Liver (tissue), 8 donors: ENCODE measurements at regions not wholly inside any gene's neighbourhood (a gene's known extent, or its start where the extent isn't known, plus 50 kb on each side); places are given as distances from the start of the nearest gene placed in this dataset.

ENCODE experiments used
- DNase-seq: peaks from one replicate; pipeline ENCODE4 v3.0.0-alpha.2; 2017; ENCODE audit warnings: low spot score
- H3K27ac ChIP-seq, 2 donors: one replicate each; pipeline ENCODE4 v1.7.0; 2013; ENCODE audit warnings: inconsistent platforms in 2 of 2, low read length in 2 of 2, control low read depth in 1 of 2, low read depth in 1 of 2, mild to moderate bottlenecking in 1 of 2
- H3K27me3 ChIP-seq, 4 donors: one replicate each; pipeline versions ENCODE4 v1.6.1 to v1.7.0; 2013; ENCODE audit warnings: low read length in 3 of 4, inconsistent platforms in 1 of 4, mild to moderate bottlenecking in 1 of 4, moderate library complexity in 1 of 4; ENCODE audit not compliant: control insufficient read depth in 4 of 4, insufficient read depth in 4 of 4
- H3K36me3 ChIP-seq, 4 donors: one replicate each; pipeline versions ENCODE4 v1.6.1 to v1.7.0; 2013; ENCODE audit warnings: low read length in 3 of 4, mild to moderate bottlenecking in 3 of 4, low read depth in 1 of 4, moderate library complexity in 1 of 4; ENCODE audit not compliant: control insufficient read depth in 4 of 4, insufficient read depth in 3 of 4
- H3K4me1 ChIP-seq, 4 donors: one replicate each; pipeline versions ENCODE4 v1.6.1 to v1.7.0; 2013; ENCODE audit warnings: low read length in 3 of 4, mild to moderate bottlenecking in 3 of 4, moderate library complexity in 1 of 4; ENCODE audit not compliant: control insufficient read depth in 4 of 4, insufficient read depth in 4 of 4
- H3K4me3 ChIP-seq, 3 donors: one replicate each; pipeline versions ENCODE4 v1.6.1 to v1.7.0; 2013; ENCODE audit warnings: low read length in 3 of 3, control low read depth in 1 of 3, low read depth in 1 of 3, mild to moderate bottlenecking in 1 of 3
- H3K9ac ChIP-seq, 2 donors: one replicate each; pipeline ENCODE4 v1.7.0; 2013; ENCODE audit warnings: low read length in 2 of 2, mild to moderate bottlenecking in 2 of 2, moderate library complexity in 2 of 2, control low read depth in 1 of 2, low read depth in 1 of 2
- H3K9me3 ChIP-seq, 4 donors: one replicate each; pipeline versions ENCODE4 v1.6.1 to v1.7.0; 2013; ENCODE audit warnings: low read length in 3 of 4; ENCODE audit not compliant: control insufficient read depth in 4 of 4
- ATF3 ChIP-seq: IDR thresholded peaks from 2 replicates; pipeline ENCODE4 v1.6.1; 2016; ENCODE audit warnings: antibody characterized with exemption
- CTCF ChIP-seq: fragments of 150-350 bp; IDR thresholded peaks from 2 replicates; pipeline ENCODE4 v1.5.1; 2017; ENCODE audit warnings: improper control_type of control experiment, low read depth, low read length; ENCODE audit not compliant: missing input control
- EGR1 ChIP-seq, 2 donors: IDR thresholded peaks; 2 replicates each; pipeline ENCODE4 v1.6.1; 2016 to 2018; ENCODE audit warnings: antibody characterized with exemption in 2 of 2, low read depth in 2 of 2
- FOXA1 ChIP-seq: IDR thresholded peaks from 2 replicates; pipeline ENCODE4 v1.6.1; 2016; ENCODE audit warnings: antibody characterized with exemption
- GABPA ChIP-seq, 2 donors: IDR thresholded peaks in 1 of 2; conservative IDR thresholded peaks in 1 of 2; 2 replicates each; pipeline ENCODE4 v1.6.1; 2016; ENCODE audit warnings: antibody characterized with exemption in 2 of 2, mild to moderate bottlenecking in 1 of 2, moderate library complexity in 1 of 2
- HNF4A ChIP-seq, 2 donors: conservative IDR thresholded peaks; 2 replicates each; pipeline ENCODE4 v1.6.1; 2016; ENCODE audit warnings: antibody characterized with exemption in 2 of 2, mild to moderate bottlenecking in 2 of 2
- HNF4G ChIP-seq: IDR thresholded peaks from 2 replicates; pipeline ENCODE4 v1.6.1; 2016; ENCODE audit warnings: antibody characterized with exemption
- JUND ChIP-seq, 2 donors: IDR thresholded peaks; 2 replicates each; pipeline ENCODE4 v1.6.1; 2016; ENCODE audit warnings: antibody characterized with exemption in 2 of 2
- NR2F2 ChIP-seq: IDR thresholded peaks from 2 replicates; pipeline ENCODE4 v1.6.1; 2016; ENCODE audit warnings: antibody characterized with exemption
- RAD21 ChIP-seq, 2 donors: IDR thresholded peaks; 2 replicates each; pipeline ENCODE4 v1.6.1; 2016; ENCODE audit warnings: antibody characterized with exemption in 2 of 2, mild to moderate bottlenecking in 2 of 2
- RXRA ChIP-seq, 2 donors: IDR thresholded peaks; 2 replicates each; pipeline ENCODE4 v1.6.1; 2017 to 2018; ENCODE audit warnings: antibody characterized with exemption in 2 of 2, mild to moderate bottlenecking in 1 of 2
- SP1 ChIP-seq: IDR thresholded peaks from 2 replicates; pipeline ENCODE4 v1.6.1; 2018; ENCODE audit warnings: antibody characterized with exemption, mild to moderate bottlenecking
- TAF1 ChIP-seq: conservative IDR thresholded peaks from 2 replicates; pipeline ENCODE4 v1.6.1; 2016; ENCODE audit warnings: antibody characterized with exemption, mild to moderate bottlenecking
- YY1 ChIP-seq: IDR thresholded peaks from 2 replicates; pipeline ENCODE4 v1.6.1; 2016; ENCODE audit warnings: antibody characterized with exemption, mild to moderate bottlenecking
- WGBS: extraction: QIAGEN DNeasy Blood & Tissue Kit; methylation state at CpG from one replicate; pipeline ENCODE4 v1.1.7; 2013; 5-methylcytosine and 5-hydroxymethylcytosine counted together
- TF ChIP-seq, protein P1 (sequence below): IDR thresholded peaks from 2 replicates; pipeline ENCODE4 v1.6.1; 2016; ENCODE audit warnings: antibody characterized with exemption
- donor health status: healthy.
- donor health status: healthy.
- donor health status: healthy.
- donor health status: healthy.
- donor health status: healthy.

DNA sequence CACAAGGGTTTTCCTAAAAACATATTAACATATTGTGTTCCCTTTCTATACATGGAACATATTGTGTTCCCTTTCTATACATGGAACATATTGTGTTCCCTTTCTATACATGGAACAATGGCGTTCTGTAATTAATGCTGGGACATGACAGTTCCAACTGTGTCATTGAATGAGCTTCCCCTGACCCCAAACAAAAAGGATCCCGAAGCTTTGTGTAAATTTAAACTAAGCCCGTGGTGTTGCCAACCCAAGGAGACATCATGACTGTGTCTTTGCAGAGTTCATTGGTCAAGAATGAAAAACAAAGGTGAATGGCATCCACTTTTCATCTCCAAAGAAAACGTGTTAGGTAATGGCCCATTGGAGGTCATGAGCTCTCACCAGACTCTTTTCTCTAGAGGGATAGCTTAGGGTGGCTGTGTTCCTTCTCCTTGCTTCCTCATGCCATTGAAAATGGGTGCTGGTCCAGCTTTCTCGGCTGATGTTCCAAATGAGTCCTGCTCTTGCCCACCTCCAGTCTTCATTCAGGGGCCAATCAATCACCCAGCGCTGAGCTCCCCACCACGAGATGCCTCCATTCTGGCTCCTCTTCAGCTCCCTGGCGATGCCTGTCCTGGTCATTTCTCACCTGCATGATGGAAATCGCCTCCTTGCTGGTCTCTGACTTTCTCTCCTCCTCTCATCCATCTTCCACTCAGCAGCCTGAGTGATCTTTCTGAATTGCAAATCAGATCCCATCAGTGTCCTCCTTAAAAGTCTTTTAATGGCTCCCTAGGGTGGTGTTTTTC is 156.1 kb downstream of the VRK1 start:
- WGBS = 81% methylated on average over 9 of the region's 9 CpGs
- H3K4me1 ChIP-seq = no peaks in the 10 kb centered on the region
- peaks cover 0 to 4% (median 0%) of the 10 kb centered on the region in 4 donors for H3K9me3 ChIP-seq
- peaks cover 0 to under 1% (median 0%) of the 10 kb centered on the region in 4 donors for H3K27me3 ChIP-seq
- no peaks in the 10 kb centered on the region for H3K36me3 ChIP-seq
- H3K9ac ChIP-seq = no peak overlapping the region
- no peak overlapping the region for H3K27ac ChIP-seq
- H3K4me3 ChIP-seq = no peak overlapping the region
- DNase-seq = no peak
- TF ChIP-seq FOXA1 = no peak
- TF ChIP-seq CTCF = no peak
- no peak for TF ChIP-seq ATF3
- TF ChIP-seq GABPA (IDR thresholded peaks at IDR 0.05 in 1 of 2, conservative IDR thresholded peaks at IDR 0.05 in 1 of 2) = no peak
- TF ChIP-seq, protein P1, sequence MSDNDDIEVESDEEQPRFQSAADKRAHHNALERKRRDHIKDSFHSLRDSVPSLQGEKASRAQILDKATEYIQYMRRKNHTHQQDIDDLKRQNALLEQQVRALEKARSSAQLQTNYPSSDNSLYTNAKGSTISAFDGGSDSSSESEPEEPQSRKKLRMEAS = no peak
- no peak for TF ChIP-seq YY1
- no peak for TF ChIP-seq NR2F2
- no peak for TF ChIP-seq RAD21 (IDR thresholded peaks at IDR 0.05)
- no peak for TF ChIP-seq HNF4A (conservative IDR thresholded peaks at IDR 0.05)
- no peak for TF ChIP-seq EGR1 (IDR thresholded peaks at IDR 0.05; ENCODE audit: low read depth in 2 of 2)
- no peak for TF ChIP-seq RXRA (IDR thresholded peaks at IDR 0.05)
- TF ChIP-seq HNF4G = no peak
- TF ChIP-seq SP1 = no peak
- TF ChIP-seq TAF1 = no peak

DNA sequence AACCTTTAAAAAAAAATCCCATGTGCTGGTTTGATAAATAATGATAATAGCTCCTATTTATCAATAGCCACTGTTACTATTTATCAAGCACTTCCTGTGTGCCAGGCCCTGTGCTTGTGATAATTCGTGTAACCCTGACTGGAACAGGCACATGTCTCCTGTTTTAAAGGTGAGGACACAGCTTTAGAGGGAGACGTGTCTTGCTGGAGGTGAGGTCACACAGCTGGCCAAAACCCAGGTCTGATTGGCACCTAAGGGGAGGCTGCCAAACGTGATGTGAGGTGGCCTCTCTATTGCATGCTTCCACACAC is 156.6 kb downstream of the VRK1 start:
- H3K9me3 ChIP-seq = peaks cover 0 to 4% (median 0%) of the 10 kb centered on the region in 4 donors
- no peaks in the 10 kb centered on the region for H3K36me3 ChIP-seq
- 63% methylated on average over 3 of the region's 3 CpGs for WGBS
- H3K4me1 ChIP-seq = no peaks in the 10 kb centered on the region
- H3K27me3 ChIP-seq = peaks cover 0 to 4% (median 0%) of the 10 kb centered on the region in 4 donors
- DNase-seq = no peak
- no peak overlapping the region for H3K4me3 ChIP-seq
- no peak for TF ChIP-seq ATF3
- TF ChIP-seq CTCF = no peak
- no peak for TF ChIP-seq NR2F2
- TF ChIP-seq JUND (IDR thresholded peaks at IDR 0.05) = no peak
- TF ChIP-seq FOXA1 = no peak
- no peak for TF ChIP-seq HNF4G
- TF ChIP-seq RXRA (IDR thresholded peaks at IDR 0.05) = no peak
- no peak for TF ChIP-seq TAF1
- H3K9ac ChIP-seq = no peak overlapping the region
- no peak overlapping the region for H3K27ac ChIP-seq
